ENCODE measurements at regions not wholly inside any gene's neighbourhood (a gene's known extent, or its start where the extent isn't known, plus 50 kb on each side); places are given as distances from the start of the nearest gene placed in this dataset.

DNA sequence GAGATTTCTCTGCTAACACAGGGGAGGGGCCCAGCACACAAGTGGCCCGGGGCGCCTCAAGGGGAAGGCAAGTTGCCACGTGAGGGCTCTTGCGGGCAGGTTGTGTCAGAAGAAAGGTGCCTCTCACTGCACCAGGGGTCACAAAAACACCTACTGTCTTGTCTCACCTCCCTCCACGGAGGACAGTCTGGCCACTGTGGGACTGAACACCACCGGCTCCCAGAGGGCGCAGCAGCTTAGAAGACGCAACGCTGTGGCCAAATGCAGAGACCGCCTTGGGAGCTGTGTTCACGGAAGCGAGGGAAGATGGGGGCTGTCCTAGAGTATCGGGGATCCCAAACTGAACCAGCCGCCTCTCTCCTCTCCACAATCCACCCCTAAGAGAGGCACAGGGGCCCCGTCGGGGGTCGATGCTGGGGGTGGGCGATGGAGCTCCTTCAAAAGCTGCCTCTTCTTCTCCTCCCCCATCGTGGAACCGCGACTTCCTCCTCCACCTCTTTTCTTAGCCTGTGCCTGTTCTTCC, 177.5 kb downstream of the FOXO1 start:
- H3K4me3 ChIP-seq (ENCODE audit: low read length in 2 of 2): no peak overlapping the region
- no peak overlapping the region for H4K91ac ChIP-seq (ENCODE audit: low read depth, low read length, poor library complexity)
- peak overlapping the region; percentile 76 for H2AK5ac ChIP-seq (ENCODE audit: low read depth, low read length)
- H4K8ac ChIP-seq (ENCODE audit: low read depth, low read length): no peak overlapping the region
- no peak overlapping the region for H2BK120ac ChIP-seq (ENCODE audit: low read depth, low read length)
- no peak for DNase-seq (ENCODE audit: low spot score)
- no peak overlapping the region for H3K9ac ChIP-seq (ENCODE audit: low read depth, low read length, poor library complexity)
- H2BK12ac ChIP-seq (ENCODE audit: low read length): no peak overlapping the region
- no peak overlapping the region for H3K4me2 ChIP-seq (ENCODE audit: insufficient read depth, low read length, poor library complexity, severe bottlenecking)
- H3K79me1 ChIP-seq (ENCODE audit: low read depth, low read length): no peaks in the 10 kb centered on the region
- peaks cover 0 to 10% of the 10 kb centered on the region in 2 donors for H3K4me1 ChIP-seq (ENCODE audit: control insufficient read depth in 2 of 2, insufficient read depth in 1 of 2, low read depth in 1 of 2, low read length in 2 of 2)
- H2BK15ac ChIP-seq (ENCODE audit: low read length): peak overlapping the region; percentile 50
- WGBS, 2 donors (ENCODE audit: extremely low coverage in 2 of 2, insufficient read length in 2 of 2, insufficient replicate concordance in 1 of 2): no CpG with 5 or more reads among the region's 21 CpGs
- no peak overlapping the region for H3K4ac ChIP-seq (ENCODE audit: low read length)
- no peaks in the 10 kb centered on the region for H3K9me3 ChIP-seq (replicated peaks in 1 of 2; ENCODE audit: control insufficient read depth in 2 of 2, insufficient read depth in 1 of 2, low read depth in 1 of 2, low read length in 2 of 2)
- H2BK5ac ChIP-seq (ENCODE audit: low read length): peak overlapping the region; percentile 33
- H3K14ac ChIP-seq (ENCODE audit: low read length): no peak overlapping the region
- H2AFZ ChIP-seq (ENCODE audit: low read length): no peak overlapping the region
- peak overlapping the region; percentile 39 for H3K18ac ChIP-seq (ENCODE audit: low read length)
- no peak overlapping the region for H3K23ac ChIP-seq (ENCODE audit: low read depth, low read length, poor library complexity)
- H3K27ac ChIP-seq (replicated peaks; ENCODE audit: low read length): no peak overlapping the region
- H3K36me3 ChIP-seq (replicated peaks in 1 of 2; ENCODE audit: control insufficient read depth in 2 of 2, insufficient read depth in 2 of 2, low read length in 2 of 2): no peaks in the 10 kb centered on the region
- no peaks in the 10 kb centered on the region for H3K27me3 ChIP-seq (ENCODE audit: control insufficient read depth in 3 of 3, insufficient read depth in 3 of 3, low read depth in 1 of 3, low read length in 3 of 3)

DNA sequence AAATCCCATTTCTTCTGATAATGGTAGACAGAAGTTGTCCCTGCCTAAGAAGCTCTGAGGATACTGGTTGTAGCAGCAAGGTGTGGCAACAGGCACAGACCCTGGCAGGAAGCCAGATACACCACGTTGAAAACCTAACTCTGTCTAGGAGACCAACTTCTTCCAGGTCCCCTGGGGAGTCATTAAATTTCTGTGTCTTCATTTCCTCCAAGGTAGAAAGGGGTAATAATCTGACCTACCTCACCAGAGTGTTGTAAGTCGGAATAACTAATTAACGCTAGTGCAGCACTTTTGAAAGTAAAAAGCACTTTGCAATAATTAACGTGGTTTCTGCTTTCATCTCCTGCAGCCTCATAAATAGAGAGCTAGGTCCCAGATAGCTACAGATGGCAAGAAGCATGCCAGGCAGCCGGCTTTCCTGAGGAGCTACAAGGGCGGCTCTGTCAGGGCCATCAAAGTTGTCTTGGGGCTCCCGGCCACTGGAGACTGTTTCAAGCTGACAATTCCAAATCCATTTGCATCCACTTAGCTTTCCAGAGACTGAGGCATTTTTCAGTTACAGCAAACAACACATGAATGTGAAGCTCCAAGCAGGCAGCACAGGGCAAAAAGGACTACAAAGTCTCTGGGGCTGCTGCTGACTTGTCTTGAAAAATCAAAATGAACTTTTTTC, 176.2 kb downstream of the FOXO1 start:
- no peak overlapping the region for H3K4ac ChIP-seq (ENCODE audit: low read length)
- no peak overlapping the region for H3K14ac ChIP-seq (ENCODE audit: low read length)
- no peak overlapping the region for H2BK120ac ChIP-seq (ENCODE audit: low read depth, low read length)
- no CpG with 5 or more reads among the region's 7 CpGs for WGBS, 2 donors (ENCODE audit: extremely low coverage in 2 of 2, insufficient read length in 2 of 2, insufficient replicate concordance in 1 of 2)
- H4K91ac ChIP-seq (ENCODE audit: low read depth, low read length, poor library complexity): no peak overlapping the region
- no peak overlapping the region for H3K9ac ChIP-seq (ENCODE audit: low read depth, low read length, poor library complexity)
- H3K36me3 ChIP-seq (replicated peaks in 1 of 2; ENCODE audit: control insufficient read depth in 2 of 2, insufficient read depth in 2 of 2, low read length in 2 of 2): no peaks in the 10 kb centered on the region
- no peak overlapping the region for H2BK12ac ChIP-seq (ENCODE audit: low read length)
- no peak overlapping the region for H2AK5ac ChIP-seq (ENCODE audit: low read depth, low read length)
- no peak overlapping the region for H2BK5ac ChIP-seq (ENCODE audit: low read length)
- no peak overlapping the region for H3K4me3 ChIP-seq (ENCODE audit: low read length in 2 of 2)
- H3K27ac ChIP-seq (replicated peaks; ENCODE audit: low read length): no peak overlapping the region
- H3K18ac ChIP-seq (ENCODE audit: low read length): no peak overlapping the region
- no peak overlapping the region for H2BK15ac ChIP-seq (ENCODE audit: low read length)
- H3K4me2 ChIP-seq (ENCODE audit: insufficient read depth, low read length, poor library complexity, severe bottlenecking): no peak overlapping the region
- H3K27me3 ChIP-seq (ENCODE audit: control insufficient read depth in 3 of 3, insufficient read depth in 3 of 3, low read depth in 1 of 3, low read length in 3 of 3): no peaks in the 10 kb centered on the region
- H3K79me1 ChIP-seq (ENCODE audit: low read depth, low read length): no peaks in the 10 kb centered on the region
- H3K4me1 ChIP-seq (ENCODE audit: control insufficient read depth in 2 of 2, insufficient read depth in 1 of 2, low read depth in 1 of 2, low read length in 2 of 2): peaks cover 0 to 11% of the 10 kb centered on the region in 2 donors
- peak overlapping the region; percentile 30 for H2AFZ ChIP-seq (ENCODE audit: low read length)
- H3K23ac ChIP-seq (ENCODE audit: low read depth, low read length, poor library complexity): no peak overlapping the region
- DNase-seq (ENCODE audit: low spot score): no peak
- no peak overlapping the region for H4K8ac ChIP-seq (ENCODE audit: low read depth, low read length)
- H3K9me3 ChIP-seq (replicated peaks in 1 of 2; ENCODE audit: control insufficient read depth in 2 of 2, insufficient read depth in 1 of 2, low read depth in 1 of 2, low read length in 2 of 2): no peaks in the 10 kb centered on the region

DNA sequence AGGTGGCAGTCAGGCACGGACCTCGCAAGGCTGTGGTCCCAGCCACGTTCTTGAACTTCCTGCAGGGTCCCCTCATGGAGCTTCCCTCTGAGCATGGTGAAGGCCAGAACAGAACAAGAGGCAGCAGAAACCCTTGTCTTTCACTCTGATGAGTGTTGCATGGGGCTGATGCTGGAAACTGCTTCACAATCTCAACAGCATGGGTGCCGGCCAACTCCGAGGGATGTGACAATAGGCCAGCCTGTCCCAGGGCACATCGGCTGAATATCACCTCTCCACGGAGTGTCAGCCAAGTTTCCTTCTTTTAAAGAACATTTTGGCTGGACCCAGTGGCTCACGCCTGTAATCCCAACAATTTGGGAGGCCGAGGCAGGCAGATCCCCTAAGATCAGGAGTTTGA, 173.9 kb downstream of the FOXO1 start:
- no peak overlapping the region for H2AFZ ChIP-seq (ENCODE audit: low read length)
- H2BK12ac ChIP-seq (ENCODE audit: low read length): no peak overlapping the region
- H3K4me2 ChIP-seq (ENCODE audit: insufficient read depth, low read length, poor library complexity, severe bottlenecking): no peak overlapping the region
- H2AK5ac ChIP-seq (ENCODE audit: low read depth, low read length): peak overlapping the region; percentile 41
- no peak overlapping the region for H4K91ac ChIP-seq (ENCODE audit: low read depth, low read length, poor library complexity)
- H3K4ac ChIP-seq (ENCODE audit: low read length): no peak overlapping the region
- H3K27me3 ChIP-seq (ENCODE audit: control insufficient read depth in 3 of 3, insufficient read depth in 3 of 3, low read depth in 1 of 3, low read length in 3 of 3): no peaks in the 10 kb centered on the region
- no peak overlapping the region for H2BK120ac ChIP-seq (ENCODE audit: low read depth, low read length)
- no peak overlapping the region for H3K14ac ChIP-seq (ENCODE audit: low read length)
- no peaks in the 10 kb centered on the region for H3K79me1 ChIP-seq (ENCODE audit: low read depth, low read length)
- H3K18ac ChIP-seq (ENCODE audit: low read length): no peak overlapping the region
- peak overlapping the region; percentile 42 for H2BK15ac ChIP-seq (ENCODE audit: low read length)
- no peaks in the 10 kb centered on the region for H3K9me3 ChIP-seq (replicated peaks in 1 of 2; ENCODE audit: control insufficient read depth in 2 of 2, insufficient read depth in 1 of 2, low read depth in 1 of 2, low read length in 2 of 2)
- no peak overlapping the region for H3K27ac ChIP-seq (replicated peaks; ENCODE audit: low read length)
- no peak overlapping the region for H3K4me3 ChIP-seq (ENCODE audit: low read length in 2 of 2)
- no peaks in the 10 kb centered on the region for H3K36me3 ChIP-seq (replicated peaks in 1 of 2; ENCODE audit: control insufficient read depth in 2 of 2, insufficient read depth in 2 of 2, low read length in 2 of 2)
- H2BK5ac ChIP-seq (ENCODE audit: low read length): no peak overlapping the region
- H4K8ac ChIP-seq (ENCODE audit: low read depth, low read length): no peak overlapping the region
- no peak overlapping the region for H3K9ac ChIP-seq (ENCODE audit: low read depth, low read length, poor library complexity)
- H3K4me1 ChIP-seq (ENCODE audit: control insufficient read depth in 2 of 2, insufficient read depth in 1 of 2, low read depth in 1 of 2, low read length in 2 of 2): peaks cover 0 to 9% of the 10 kb centered on the region in 2 donors
- no peak overlapping the region for H3K23ac ChIP-seq (ENCODE audit: low read depth, low read length, poor library complexity)
- no CpG with 5 or more reads among the region's 9 CpGs for WGBS, 2 donors (ENCODE audit: extremely low coverage in 2 of 2, insufficient read length in 2 of 2, insufficient replicate concordance in 1 of 2)
- no peak for DNase-seq (ENCODE audit: low spot score)

DNA sequence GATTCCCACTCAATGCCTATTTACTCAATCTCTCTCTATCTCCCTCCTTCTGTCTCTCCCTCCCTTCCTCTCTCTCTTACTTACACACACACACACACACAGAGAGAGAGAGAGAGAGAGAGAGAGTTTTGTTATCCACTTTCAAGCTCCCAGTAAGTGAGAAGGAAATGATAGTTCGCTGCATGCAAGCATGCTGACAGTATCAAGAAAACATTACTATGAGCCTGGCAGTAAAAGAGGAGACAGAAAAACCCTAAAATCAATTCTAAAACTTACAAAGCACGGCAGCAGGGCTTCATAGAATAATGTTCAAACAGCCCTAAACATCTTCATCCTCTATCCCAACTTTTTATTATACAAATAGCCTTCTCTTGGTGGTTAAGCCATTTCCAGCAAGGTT, 171.9 kb downstream of the FOXO1 start:
- Histone ChIP-seq H3K36me3 (replicated peaks in 1 of 2; ENCODE audit: control insufficient read depth in 2 of 2, insufficient read depth in 2 of 2, low read length in 2 of 2) (no peaks in the 10 kb centered on the region), H2BK12ac (ENCODE audit: low read length) (no peak overlapping the region), H4K8ac (ENCODE audit: low read depth, low read length) (no peak overlapping the region), H3K4me2 (ENCODE audit: insufficient read depth, low read length, poor library complexity, severe bottlenecking) (no peak overlapping the region), H2BK15ac (ENCODE audit: low read length) (no peak overlapping the region), H2BK5ac (ENCODE audit: low read length) (no peak overlapping the region), H2AFZ (ENCODE audit: low read length) (peak overlapping the region; percentile 57), H3K4ac (ENCODE audit: low read length) (no peak overlapping the region), H3K79me1 (ENCODE audit: low read depth, low read length) (no peaks in the 10 kb centered on the region), H3K27ac (replicated peaks; ENCODE audit: low read length) (no peak overlapping the region), H3K14ac (ENCODE audit: low read length) (no peak overlapping the region), H3K9me3 (replicated peaks in 1 of 2; ENCODE audit: control insufficient read depth in 2 of 2, insufficient read depth in 1 of 2, low read depth in 1 of 2, low read length in 2 of 2) (no peaks in the 10 kb centered on the region), H2AK5ac (ENCODE audit: low read depth, low read length) (no peak overlapping the region), H4K91ac (ENCODE audit: low read depth, low read length, poor library complexity) (no peak overlapping the region), H3K27me3 (ENCODE audit: control insufficient read depth in 3 of 3, insufficient read depth in 3 of 3, low read depth in 1 of 3, low read length in 3 of 3) (no peaks in the 10 kb centered on the region), H3K18ac (ENCODE audit: low read length) (no peak overlapping the region), H3K4me1 (ENCODE audit: control insufficient read depth in 2 of 2, insufficient read depth in 1 of 2, low read depth in 1 of 2, low read length in 2 of 2) (peaks cover 2 to 9% of the 10 kb centered on the region in 2 donors), H3K4me3 (ENCODE audit: low read length in 2 of 2) (no peak overlapping the region), H3K23ac (ENCODE audit: low read depth, low read length, poor library complexity) (no peak overlapping the region), H2BK120ac (ENCODE audit: low read depth, low read length) (no peak overlapping the region), H3K9ac (ENCODE audit: low read depth, low read length, poor library complexity) (no peak overlapping the region)
- no peak for DNase-seq (ENCODE audit: low spot score)
- WGBS, 2 donors (ENCODE audit: extremely low coverage in 2 of 2, insufficient read length in 2 of 2, insufficient replicate concordance in 1 of 2): no CpG with 5 or more reads among the region's 2 CpGs

Data from neuronal stem cell (in vitro differentiated cells).